Caco-2 (cell line): ENCODE measurements at regions not wholly inside any gene's neighbourhood (a gene's known extent, or its start where the extent isn't known, plus 50 kb on each side); places are given as distances from the start of the nearest gene placed in this dataset.

Experiments
- BruUV-seq: library from RNA; stranded (reverse); fragments of 400-500 nt; replicated peaks from 2 replicates; lab custom pipeline; 2021; lab: Mats Ljungman, UMichigan
- CTCF ChIA-PET: fragments of 300-600 bp; sonication (Branson Sonifier 250); formaldehyde crosslinking; loops from one replicate; lab custom pipeline; 2022; ENCODE audit warnings: antibody characterized with exemption; lab: Charles Lee
- POLR2A ChIA-PET: fragments of 300-600 bp; sonication (Branson Sonifier 250); formaldehyde crosslinking; loops from one replicate; lab custom pipeline; 2022; ENCODE audit warnings: antibody characterized with exemption; lab: Charles Lee
- DNase-seq, 2 experiments: peaks; one replicate each; pipeline versions ENCODE4 v3.0.0 to v3.0.0-alpha.2; 2020 to 2022
- H3K27me3 ChIP-seq: replicated peaks from 2 replicates; pipeline ENCODE4 v1.6.0; 2011; ENCODE audit warnings: low read length; ENCODE audit not compliant: control insufficient read depth, insufficient read depth
- H3K36me3 ChIP-seq: 2 replicates; pipeline ENCODE4 v1.5.1; 2011; ENCODE audit warnings: low read length; ENCODE audit not compliant: control insufficient read depth, insufficient read depth
- H3K4me1 ChIP-seq: fragments of 250-450 bp; sonication (Bioruptor Pico); 2 replicates; pipeline ENCODE4 v1.5.1; 2020; ENCODE audit warnings: mild to moderate bottlenecking
- H3K4me3 ChIP-seq: 2 replicates; pipeline ENCODE4 v1.5.1; 2011; ENCODE audit warnings: low read depth, mild to moderate bottlenecking, control low read depth, low read length
- H3K9me3 ChIP-seq: fragments of 250-450 bp; sonication (Bioruptor Pico); 2 replicates; pipeline ENCODE4 v1.5.1; 2020; ENCODE audit warnings: mild to moderate bottlenecking, moderate library complexity
- H3K27ac Mint-ChIP-seq: one replicate; pipeline ENCODE4 v1.8.0; 2022; ENCODE audit warnings: mixed read lengths; ENCODE audit not compliant: unreplicated experiment
- H3K27me3 Mint-ChIP-seq: one replicate; pipeline ENCODE4 v1.8.0; 2022; ENCODE audit warnings: mixed read lengths; ENCODE audit not compliant: insufficient read depth, unreplicated experiment
- H3K36me3 Mint-ChIP-seq: one replicate; pipeline ENCODE4 v1.8.0; 2022; ENCODE audit warnings: mild to moderate bottlenecking, mixed read lengths; ENCODE audit not compliant: insufficient read depth, unreplicated experiment
- H3K4me1 Mint-ChIP-seq: one replicate; pipeline ENCODE4 v1.8.0; 2022; ENCODE audit warnings: low read depth, mixed read lengths; ENCODE audit not compliant: unreplicated experiment
- H3K4me3 Mint-ChIP-seq: one replicate; pipeline ENCODE4 v1.8.0; 2022; ENCODE audit warnings: mild to moderate bottlenecking, moderate library complexity, mixed read lengths; ENCODE audit not compliant: unreplicated experiment
- H3K9me3 Mint-ChIP-seq: one replicate; pipeline ENCODE4 v1.8.0; 2022; ENCODE audit warnings: mixed read lengths; ENCODE audit not compliant: unreplicated experiment
- intact Hi-C: fragments of 100-400 bp; cut with micrococcal nuclease; formaldehyde crosslinking; loops from one replicate; pipeline ENCODE4 v1.10.0; 2022; ENCODE audit not compliant: unreplicated experiment
- TF ChIP-seq, protein P1 (sequence below), 2 experiments: fragments of 200-600 bp in 1 of 2; IDR thresholded peaks; 1 replicate in 1 of 2; 2 replicates in 1 of 2; pipeline versions ENCODE4 v1.5.1 to v1.8.0; 2011 to 2022; ENCODE audit warnings: antibody characterized with exemption in 1 of 2, control low read depth in 1 of 2, inconsistent platforms in 1 of 2, low read depth in 1 of 2, low read length in 1 of 2, mild to moderate bottlenecking in 1 of 2, moderate library complexity in 1 of 2; ENCODE audit not compliant: insufficient read depth in 1 of 2, severe bottlenecking in 1 of 2, unreplicated experiment in 1 of 2

GRCh38 chr5:51271261-51271660 is 112.0 kb upstream of the ISL1 start:
- Histone ChIP-seq H3K4me1 (no peaks in the 10 kb centered on the region), H3K27me3 (no peaks in the 10 kb centered on the region), H3K9me3 (no peaks in the 10 kb centered on the region), H3K36me3 (no peaks in the 10 kb centered on the region), H3K4me3 (no peak overlapping the region)
- Mint-ChIP-seq H3K27ac (no peak overlapping the region), H3K27me3 (peaks cover 11% of the 10 kb centered on the region), H3K4me3 (no peak overlapping the region), H3K4me1 (no peaks in the 10 kb centered on the region), H3K9me3 (peaks cover 10% of the 10 kb centered on the region), H3K36me3 (no peaks in the 10 kb centered on the region)
- no peak for DNase-seq
- POLR2A ChIA-PET = no interaction called here
- TF ChIP-seq, protein P1, sequence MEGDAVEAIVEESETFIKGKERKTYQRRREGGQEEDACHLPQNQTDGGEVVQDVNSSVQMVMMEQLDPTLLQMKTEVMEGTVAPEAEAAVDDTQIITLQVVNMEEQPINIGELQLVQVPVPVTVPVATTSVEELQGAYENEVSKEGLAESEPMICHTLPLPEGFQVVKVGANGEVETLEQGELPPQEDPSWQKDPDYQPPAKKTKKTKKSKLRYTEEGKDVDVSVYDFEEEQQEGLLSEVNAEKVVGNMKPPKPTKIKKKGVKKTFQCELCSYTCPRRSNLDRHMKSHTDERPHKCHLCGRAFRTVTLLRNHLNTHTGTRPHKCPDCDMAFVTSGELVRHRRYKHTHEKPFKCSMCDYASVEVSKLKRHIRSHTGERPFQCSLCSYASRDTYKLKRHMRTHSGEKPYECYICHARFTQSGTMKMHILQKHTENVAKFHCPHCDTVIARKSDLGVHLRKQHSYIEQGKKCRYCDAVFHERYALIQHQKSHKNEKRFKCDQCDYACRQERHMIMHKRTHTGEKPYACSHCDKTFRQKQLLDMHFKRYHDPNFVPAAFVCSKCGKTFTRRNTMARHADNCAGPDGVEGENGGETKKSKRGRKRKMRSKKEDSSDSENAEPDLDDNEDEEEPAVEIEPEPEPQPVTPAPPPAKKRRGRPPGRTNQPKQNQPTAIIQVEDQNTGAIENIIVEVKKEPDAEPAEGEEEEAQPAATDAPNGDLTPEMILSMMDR (IDR thresholded peaks at IDR 0.05; ENCODE audit: insufficient read depth in 1 of 2, low read depth in 1 of 2, low read length in 1 of 2, severe bottlenecking in 1 of 2, unreplicated experiment in 1 of 2) = no peak
- no TSS peak for BruUV-seq
- CTCF ChIA-PET = no interaction called here
- intact Hi-C loops = no loop called here

DNA sequence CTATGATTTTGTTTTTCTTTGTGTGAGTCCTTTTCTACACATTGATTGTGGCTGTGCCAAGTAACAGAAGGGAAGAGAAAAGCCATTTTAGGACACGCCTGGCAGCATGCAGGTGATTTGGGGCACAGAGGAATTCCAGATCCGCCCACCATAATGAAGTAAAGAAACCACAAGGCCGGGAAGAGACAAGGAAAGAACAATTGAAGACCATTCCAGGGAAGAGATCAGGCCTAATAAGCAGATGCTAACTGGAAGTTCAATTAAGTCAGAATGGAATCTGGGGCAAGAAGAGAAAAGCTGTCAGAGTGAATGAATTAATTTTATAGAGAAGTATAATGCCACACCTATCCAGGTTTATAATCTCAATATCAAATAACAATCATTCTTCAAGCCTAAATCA is 110.2 kb upstream of the ISL1 start:
- intact Hi-C loops = no loop called here
- DNase-seq = no peak
- Mint-ChIP-seq H3K36me3 (no peaks in the 10 kb centered on the region), H3K27ac (no peak overlapping the region), H3K4me1 (no peaks in the 10 kb centered on the region), H3K9me3 (peaks cover 10% of the 10 kb centered on the region), H3K27me3 (peaks cover 11% of the 10 kb centered on the region), H3K4me3 (no peak overlapping the region)
- ChIA-PET POLR2A (no interaction called here), CTCF (no interaction called here)
- H3K4me1 ChIP-seq = no peaks in the 10 kb centered on the region
- no peaks in the 10 kb centered on the region for H3K9me3 ChIP-seq
- no peaks in the 10 kb centered on the region for H3K27me3 ChIP-seq
- no TSS peak for BruUV-seq
- no peak overlapping the region for H3K4me3 ChIP-seq
- TF ChIP-seq, protein P1 (IDR thresholded peaks at IDR 0.05; ENCODE audit: insufficient read depth in 1 of 2, low read depth in 1 of 2, low read length in 1 of 2, severe bottlenecking in 1 of 2, unreplicated experiment in 1 of 2) = no peak
- H3K36me3 ChIP-seq = no peaks in the 10 kb centered on the region

GRCh38 chr5:51273871-51274270 is 109.4 kb upstream of the ISL1 start:
- Mint-ChIP-seq H3K4me1 (no peaks in the 10 kb centered on the region), H3K36me3 (no peaks in the 10 kb centered on the region), H3K4me3 (no peak overlapping the region), H3K27me3 (peaks cover 14% of the 10 kb centered on the region), H3K27ac (no peak overlapping the region), H3K9me3 (peaks cover 10% of the 10 kb centered on the region)
- ChIA-PET CTCF (no interaction called here), POLR2A (no interaction called here)
- Histone ChIP-seq H3K4me1 (no peaks in the 10 kb centered on the region), H3K27me3 (no peaks in the 10 kb centered on the region), H3K9me3 (no peaks in the 10 kb centered on the region), H3K4me3 (no peak overlapping the region), H3K36me3 (no peaks in the 10 kb centered on the region)
- TF ChIP-seq, protein P1 (IDR thresholded peaks at IDR 0.05; ENCODE audit: insufficient read depth in 1 of 2, low read depth in 1 of 2, low read length in 1 of 2, severe bottlenecking in 1 of 2, unreplicated experiment in 1 of 2) = no peak
- intact Hi-C loops = no loop called here
- no TSS peak for BruUV-seq
- no peak for DNase-seq
